Hematopoietic multipotent progenitor cell treated with erythropoietin and hydrocortisone succinate and interleukin-3 and kit ligand, for 4 days (in vitro differentiated cells): ENCODE measurements at regions not wholly inside any gene's neighbourhood (a gene's known extent, or its start where the extent isn't known, plus 50 kb on each side); places are given as distances from the start of the nearest gene placed in this dataset.

Experiments
- DNase-seq: peaks from one replicate; pipeline ENCODE4 v3.0.0-alpha.2; 2015

DNA sequence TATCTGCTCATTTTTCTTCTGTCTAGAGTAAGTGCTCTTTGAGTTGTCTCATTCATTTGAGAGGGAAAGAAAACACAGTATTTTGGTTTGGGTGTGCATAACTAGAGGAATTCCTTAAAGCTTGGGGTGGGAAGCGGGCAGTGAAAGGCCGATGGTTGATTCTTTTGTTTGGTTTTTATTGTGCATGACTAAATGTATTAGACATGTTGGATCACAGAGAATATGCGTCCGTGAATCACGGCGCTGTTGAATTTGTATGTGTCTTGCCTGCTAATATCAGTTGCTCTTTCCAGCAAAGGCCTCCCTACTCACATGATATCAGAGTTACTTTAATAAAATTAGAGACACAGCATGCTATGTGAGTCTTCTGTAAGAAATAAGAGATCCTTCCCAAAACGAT lies 180.0 kb downstream of the CHD9NB start:
- DNase-seq = no peak

- no peak for DNase-seq
These were observed 181.2 kb downstream of the CHD9NB start for GRCh38 chr16:52871481-52871880.

DNA sequence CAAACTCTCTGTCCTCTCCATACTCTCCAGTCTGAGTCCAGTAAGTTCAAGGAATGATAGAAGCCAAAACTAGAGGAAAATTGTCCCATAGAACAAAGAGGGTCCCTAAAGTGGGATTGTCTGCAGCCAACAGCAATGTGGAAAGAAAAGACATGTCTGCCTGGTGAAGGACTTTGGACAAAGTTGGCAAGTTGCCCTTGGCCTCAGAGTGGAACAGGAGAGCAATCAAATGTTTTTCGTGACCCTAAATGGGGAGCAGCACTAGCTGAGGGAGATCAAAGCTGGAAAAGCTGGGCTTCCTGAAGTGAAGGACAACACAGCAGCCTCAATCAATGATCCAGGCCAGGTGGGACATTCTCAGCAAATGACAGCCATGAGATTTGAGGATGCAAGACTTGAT lies 183.5 kb downstream of the CHD9NB start:
- no peak for DNase-seq

DNA sequence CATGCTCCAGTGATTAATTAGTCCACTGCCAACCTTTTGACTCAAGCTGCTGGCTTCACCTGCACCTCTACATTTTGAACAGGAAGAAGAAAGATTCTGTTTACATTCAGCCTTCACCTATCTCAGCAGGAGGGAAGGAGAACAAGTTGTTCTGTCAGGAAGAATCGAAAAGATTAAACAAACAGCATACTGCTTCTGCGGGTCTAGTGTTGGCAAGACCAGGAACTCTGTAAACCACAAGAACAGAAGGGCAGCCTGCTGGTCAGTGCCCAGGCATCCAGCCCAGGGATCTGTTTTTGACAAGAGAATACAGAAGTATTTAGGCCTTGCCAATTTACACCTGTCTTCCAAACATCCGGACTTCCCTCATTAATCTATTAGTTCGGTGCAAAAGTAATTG lies 189.7 kb downstream of the CHD9NB start:
- no peak for DNase-seq

- DNase-seq = no peak
These were observed 191.1 kb downstream of the CHD9NB start for GRCh38 chr16:52861614-52862022.

GRCh38 chr16:52855463-52855862 lies 197.2 kb downstream of the CHD9NB start:
- DNase-seq = no peak

- DNase-seq = no peak
These were observed 199.7 kb downstream of the CHD9NB start for GRCh38 chr16:52852978-52853377.

GRCh38 chr16:52851211-52851740 lies 201.4 kb downstream of the CHD9NB start:
- DNase-seq = no peak

GRCh38 chr16:52843381-52843780 lies 209.3 kb downstream of the CHD9NB start:
- no peak for DNase-seq

- no peak for DNase-seq
These were observed 215.4 kb downstream of the CHD9NB start for GRCh38 chr16:52837251-52837650.

DNA sequence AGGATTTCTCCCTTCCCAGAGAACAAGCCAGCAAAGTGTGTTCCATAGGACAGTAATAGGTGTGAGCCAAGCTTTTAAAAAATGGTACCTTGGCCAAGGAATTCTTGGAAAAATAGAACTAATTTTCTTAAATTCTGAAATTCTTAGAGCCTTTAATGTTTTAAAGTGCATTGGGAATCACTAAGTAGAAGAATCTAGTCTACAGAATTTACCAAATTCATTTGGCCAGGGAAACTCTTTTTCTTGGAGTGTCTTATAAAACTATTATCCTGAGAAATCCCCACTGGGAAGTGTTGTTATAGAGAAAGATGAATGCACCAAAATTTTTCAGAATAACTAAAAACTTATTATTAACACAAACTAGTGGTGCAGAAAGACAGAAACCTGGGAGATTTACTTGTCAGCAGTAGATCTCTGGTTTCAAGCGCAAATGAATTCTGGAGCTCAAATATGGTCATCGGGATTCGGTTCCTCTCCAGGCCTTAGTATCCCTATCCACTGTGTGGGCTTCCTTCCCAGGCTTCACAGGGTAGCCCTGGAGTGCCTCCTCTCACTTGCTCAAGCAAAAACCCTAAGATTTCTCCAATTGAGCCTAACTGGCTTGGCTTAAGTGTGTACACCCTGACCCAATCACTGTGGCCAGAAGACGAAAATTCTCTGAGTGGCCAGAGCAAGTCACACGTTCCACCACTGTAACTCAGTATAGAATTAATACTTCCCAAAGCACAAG lies 217.8 kb downstream of the CHD9NB start:
- DNase-seq = no peak

DNA sequence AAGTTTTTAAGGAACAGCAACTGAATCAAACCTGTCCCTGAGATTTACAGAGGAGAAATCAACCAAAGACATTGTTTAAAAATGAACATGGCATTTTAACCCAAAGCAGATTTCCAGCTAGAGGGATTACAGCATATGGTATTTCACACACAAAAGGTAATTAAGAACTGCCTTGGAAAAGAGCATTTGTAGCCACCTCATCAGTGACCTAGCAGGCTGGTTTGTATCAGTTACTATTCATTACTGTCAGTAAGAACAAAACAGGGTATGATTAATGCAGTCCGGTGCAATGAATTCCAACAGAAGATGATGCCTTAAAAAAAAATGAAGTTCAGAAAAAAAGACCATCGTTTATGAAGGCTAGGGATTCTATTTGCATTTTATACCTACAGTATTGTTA lies 219.9 kb downstream of the CHD9NB start:
- no peak for DNase-seq

DNA sequence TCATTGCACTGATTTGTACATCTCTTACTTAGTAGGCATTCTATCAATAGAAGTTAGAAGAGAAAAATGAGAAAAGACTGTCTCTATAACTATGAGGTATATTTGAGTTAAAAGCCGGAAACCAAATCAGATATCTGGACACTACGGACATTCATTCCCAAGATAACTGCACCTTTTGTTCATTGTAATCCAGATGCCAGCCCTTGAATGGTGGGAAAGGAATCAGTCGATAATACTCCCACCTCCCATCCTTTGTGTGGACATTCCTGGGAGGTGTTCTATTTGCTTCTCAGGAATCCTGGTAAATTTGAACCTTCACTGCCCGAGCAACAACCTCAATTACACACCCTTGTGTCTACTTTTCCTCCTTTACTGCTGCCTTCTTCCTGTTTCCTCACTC lies 225.2 kb downstream of the CHD9NB start:
- no peak for DNase-seq

DNA sequence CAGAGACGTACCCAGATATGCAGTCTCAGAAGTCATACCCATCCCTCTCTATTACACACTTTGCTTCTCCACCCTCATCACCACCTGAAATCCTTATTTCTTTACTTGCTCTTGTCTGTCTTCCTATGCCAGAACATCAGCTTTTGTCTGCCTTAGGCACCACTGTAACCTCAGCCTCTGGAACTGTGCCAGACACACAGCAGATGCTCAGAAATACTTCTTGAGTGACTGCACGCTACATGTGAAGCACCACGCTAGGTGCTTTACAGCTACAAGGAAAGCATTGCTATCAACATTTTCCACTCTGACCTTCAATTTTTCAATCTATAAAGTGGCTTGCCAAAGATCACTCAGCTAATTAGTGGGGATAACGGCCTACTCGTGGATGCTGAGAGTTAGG lies 226.8 kb downstream of the CHD9NB start:
- no peak for DNase-seq

- DNase-seq = no peak
These were observed 232.9 kb downstream of the CHD9NB start for GRCh38 chr16:52819808-52820207.

DNA sequence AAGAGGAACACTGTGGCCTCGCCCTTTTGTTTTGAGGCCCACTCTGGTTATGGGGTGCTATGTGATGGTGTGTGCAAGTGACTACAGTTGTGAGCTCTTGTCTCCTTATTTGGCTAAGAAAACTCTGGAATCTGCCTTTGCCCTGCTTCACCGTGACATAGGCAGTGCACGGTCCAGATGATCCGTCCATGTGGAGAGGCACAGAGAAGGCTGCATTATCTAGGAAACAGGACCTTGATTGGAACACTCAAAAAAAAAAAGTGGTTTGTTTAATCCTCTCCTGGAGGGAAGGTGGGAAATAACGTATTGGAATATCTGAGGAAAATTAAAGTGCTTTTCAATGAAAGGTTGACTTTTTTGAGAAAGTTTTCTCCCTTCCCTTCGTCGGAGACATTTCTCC lies 233.3 kb downstream of the CHD9NB start:
- no peak for DNase-seq

GRCh38 chr16:52817696-52818095 lies 235.0 kb downstream of the CHD9NB start:
- DNase-seq = no peak

GRCh38 chr16:52816993-52817392 lies 235.7 kb downstream of the CHD9NB start:
- no peak for DNase-seq

DNA sequence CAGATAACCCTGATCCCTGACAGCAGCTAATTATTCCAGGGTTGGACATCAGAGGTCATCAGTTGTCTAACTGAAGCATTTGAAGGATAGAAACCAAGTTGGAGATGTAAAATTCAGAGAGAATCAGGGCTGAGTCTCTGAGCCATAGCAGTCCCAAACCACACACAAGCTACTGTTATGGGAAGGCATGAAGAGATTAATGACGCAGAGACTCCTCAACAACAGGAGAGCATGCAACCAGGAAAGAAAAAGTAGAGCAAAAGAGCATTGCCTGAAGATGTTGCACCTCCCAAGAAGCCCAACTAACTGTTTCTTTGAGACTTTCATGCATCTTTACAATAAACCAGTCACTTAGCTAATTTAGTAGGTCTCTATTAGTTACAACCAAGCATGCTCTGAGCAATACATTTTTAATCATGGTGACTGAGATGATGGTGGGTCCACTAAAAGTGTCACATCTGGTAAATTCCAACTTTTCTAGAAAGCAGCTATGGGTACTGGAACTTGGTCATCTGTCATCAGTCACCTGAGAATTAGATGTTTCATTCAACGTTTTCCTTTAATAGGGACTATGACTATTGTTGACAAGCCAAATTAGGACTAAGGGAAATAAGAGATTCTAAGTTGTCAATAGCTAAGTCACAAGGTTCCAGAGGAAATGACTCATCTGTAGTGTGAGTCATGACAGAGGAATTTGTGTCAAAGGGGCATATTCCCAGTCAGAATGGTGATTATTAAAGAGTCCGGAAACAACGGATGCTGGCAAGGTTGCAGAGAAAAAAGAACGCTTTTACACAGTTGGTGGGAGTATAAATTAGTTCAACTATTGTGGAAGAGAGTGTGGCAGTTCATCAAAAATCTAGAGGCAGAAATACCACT lies 239.8 kb downstream of the CHD9NB start:
- DNase-seq = no peak

DNA sequence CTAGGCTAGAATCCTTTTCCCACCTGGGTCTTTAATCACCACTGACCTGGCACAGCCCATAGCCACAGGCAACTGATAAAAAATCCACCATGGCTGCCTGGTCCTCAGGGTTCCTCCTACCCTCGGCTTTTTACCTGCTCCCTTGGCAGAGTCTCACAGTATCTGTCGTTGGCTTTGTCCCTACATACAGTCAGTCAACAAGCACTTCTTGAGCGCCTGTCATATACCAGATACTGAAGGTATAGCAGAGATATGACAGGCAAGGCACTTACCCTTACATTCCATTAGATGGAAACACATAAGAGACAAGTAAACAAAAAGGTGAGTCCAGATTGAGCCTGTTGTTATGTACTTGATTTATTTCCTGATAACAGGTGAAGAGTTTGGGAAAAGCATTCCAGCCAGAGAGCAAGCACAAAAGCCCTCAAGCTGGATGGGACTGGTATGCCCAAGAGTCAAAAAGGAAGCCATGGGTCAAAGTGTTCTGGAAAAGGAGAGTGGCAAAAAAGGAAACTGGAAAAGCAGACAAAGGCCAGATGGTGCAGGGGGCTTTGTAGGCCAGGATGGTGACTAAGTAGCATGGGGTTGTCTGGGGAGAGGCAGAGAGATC lies 247.0 kb downstream of the CHD9NB start:
- DNase-seq = no peak

DNA sequence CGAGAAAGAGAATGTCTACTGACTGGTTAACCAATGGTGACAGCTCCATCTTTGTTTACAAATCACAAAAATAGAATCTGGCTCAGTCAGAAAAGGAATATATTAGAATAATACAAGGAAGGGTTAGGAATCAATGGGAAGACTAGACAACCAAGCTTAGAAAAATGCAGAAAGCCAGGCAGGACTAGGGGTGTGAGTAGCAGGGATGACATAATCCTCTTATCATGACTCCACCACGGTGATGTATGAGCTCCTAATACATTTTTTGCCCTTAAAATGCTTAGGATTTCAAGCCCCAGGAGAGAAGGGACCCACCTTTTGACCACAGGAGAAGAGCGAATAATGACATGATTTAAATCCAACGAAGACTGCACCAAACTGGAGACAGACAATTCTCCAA lies 252.3 kb downstream of the CHD9NB start:
- DNase-seq = no peak

DNA sequence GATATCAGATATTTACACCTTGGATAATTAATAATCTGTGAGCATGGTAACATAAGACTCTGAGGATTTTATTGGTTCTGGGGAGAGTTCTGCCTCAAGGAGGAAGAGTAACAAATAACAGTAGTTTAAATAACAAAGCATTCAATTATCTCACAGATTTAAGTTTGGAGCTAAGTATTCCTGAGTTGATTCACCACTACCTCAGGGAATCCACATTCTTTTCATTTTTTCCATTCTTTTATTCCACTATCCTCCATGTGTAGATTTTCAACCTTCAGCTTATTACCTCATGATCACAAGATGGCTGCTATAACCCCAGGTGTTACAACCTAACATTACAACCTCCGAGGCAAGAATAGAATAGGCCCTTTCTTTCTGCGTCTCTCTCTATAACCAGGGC lies 252.2 kb upstream of the TOX3 start:
- DNase-seq = no peak

DNA sequence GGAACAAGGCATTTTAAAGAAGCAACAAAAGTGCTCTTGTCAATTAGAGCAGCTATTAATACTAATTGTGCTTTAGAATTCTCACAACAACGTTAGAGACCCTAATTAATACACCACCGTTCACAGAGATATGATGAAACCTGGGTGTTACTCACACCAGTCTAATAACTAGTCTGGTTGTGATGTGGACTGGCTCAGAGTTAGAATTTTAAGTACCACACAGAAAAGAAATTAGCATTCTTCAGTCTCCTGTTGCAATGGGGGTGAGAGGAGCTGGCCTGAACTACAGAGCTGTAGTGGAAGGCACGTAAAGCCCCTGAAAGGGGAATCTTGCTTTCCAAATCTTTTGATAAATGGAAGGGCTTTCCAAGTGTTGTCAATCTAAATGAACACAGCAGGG lies 240.8 kb upstream of the TOX3 start:
- DNase-seq = no peak

DNA sequence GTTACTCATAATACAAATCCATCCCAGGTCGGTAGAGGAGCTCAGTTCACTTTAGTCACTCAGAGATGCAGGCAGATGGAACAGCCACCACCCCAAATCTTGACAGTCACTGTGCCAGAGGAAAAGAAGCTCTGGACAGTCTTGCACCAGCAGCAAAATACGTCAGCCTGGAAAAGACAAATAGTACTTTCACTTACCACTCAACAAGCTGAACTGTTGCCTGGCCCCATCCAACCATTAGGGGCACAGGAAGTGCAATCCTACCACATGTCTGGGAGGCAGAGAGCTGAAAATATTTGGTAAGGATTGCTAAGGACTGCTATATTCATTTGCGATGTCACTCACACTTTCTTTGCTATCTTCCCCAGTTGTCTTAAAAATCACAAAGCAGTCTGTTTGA lies 239.1 kb upstream of the TOX3 start:
- DNase-seq = no peak
